HepG2 (cell line): ENCODE measurements at regions not wholly inside any gene's neighbourhood (a gene's known extent, or its start where the extent isn't known, plus 50 kb on each side); places are given as distances from the start of the nearest gene placed in this dataset.

Experiments used
- ATAC-seq: fragments of 200-7000 bp; cut with Tn5 transposase; 3 replicates; pipeline ENCODE4 v1.9.1; 2020; ENCODE audit warnings: mild to moderate bottlenecking, moderate library complexity
- BruUV-seq: library from RNA; stranded (reverse); fragments of 400-500 nt; replicated peaks from 2 replicates; lab custom pipeline; 2021; lab: Mats Ljungman, UMichigan
- CTCF ChIA-PET: fragments of 300-600 bp; formaldehyde crosslinking; extraction: SDS; loops from one replicate; lab custom pipeline; 2021; ENCODE audit warnings: low total read pairs, inconsistent platforms, low intra/inter-chr PET ratio; lab: Yijun Ruan, JAX
- POLR2A ChIA-PET: fragments of 350-600 bp; sonication (Branson Sonifier 250); formaldehyde crosslinking; loops from one replicate; lab custom pipeline; 2020; ENCODE audit warnings: antibody characterized with exemption, inconsistent platforms; lab: Yijun Ruan, JAX
- DNase-seq: peaks from one replicate; pipeline ENCODE4 v3.0.0-alpha.2; 2015; ENCODE audit warnings: low spot score
- FAIRE-seq: peaks from 3 replicates; lab custom pipeline; 2011; peaks lifted over from hg19 to GRCh38; lab: Jason Lieb, UNC
- H2AFZ ChIP-seq: one replicate; pipeline ENCODE4 v1.6.1; 2011; ENCODE audit warnings: low read length, inconsistent platforms
- H3K27ac ChIP-seq: fragments of 300-600 bp; 3 replicates; pipeline ENCODE4 v1.8.0; 2011; ENCODE audit warnings: mixed run types, mild to moderate bottlenecking, mixed read lengths, low read length, inconsistent platforms; ENCODE audit not compliant: insufficient read depth; ENCODE audit errors: extremely low read length
- H3K27me3 ChIP-seq, 2 experiments: fragments of 200-600 bp in 1 of 2; 2 replicates in 1 of 2; 3 replicates in 1 of 2; pipeline versions ENCODE4 v1.6.0 to v1.8.0; 2011; ENCODE audit warnings: low read length in 2 of 2, mild to moderate bottlenecking in 2 of 2, moderate library complexity in 2 of 2, inconsistent platforms in 1 of 2; ENCODE audit not compliant: insufficient read depth in 2 of 2, control insufficient read depth in 1 of 2
- H3K36me3 ChIP-seq, 2 experiments: fragments of 200-600 bp in 1 of 2; replicated peaks in 1 of 2; 2 replicates in 1 of 2; 3 replicates in 1 of 2; pipeline versions ENCODE4 v1.5.1 to v1.8.0; 2011; ENCODE audit warnings: low read length in 2 of 2, inconsistent platforms in 1 of 2; ENCODE audit not compliant: insufficient read depth in 2 of 2, control insufficient read depth in 1 of 2
- H3K4me1 ChIP-seq: 2 replicates; pipeline ENCODE4 v1.5.1; 2012; ENCODE audit warnings: low read length, inconsistent platforms; ENCODE audit not compliant: insufficient read depth
- H3K4me2 ChIP-seq: 2 replicates; pipeline ENCODE4 v1.6.0; 2011; ENCODE audit warnings: low read depth, low read length, inconsistent platforms
- H3K4me3 ChIP-seq, 3 experiments: fragments of 200-600 bp in 1 of 3; sonication (generic), shearing (Covaris generic) in 1 of 3; replicated peaks in 1 of 3; 2 replicates each; pipeline ENCODE4 v1.5.1; 2011 to 2016; ENCODE audit warnings: low read length in 3 of 3, inconsistent platforms in 2 of 3, low read depth in 2 of 3, mild to moderate bottlenecking in 2 of 3, control low read depth in 1 of 3, mixed read lengths in 1 of 3; ENCODE audit not compliant: insufficient read depth in 1 of 3
- H3K79me2 ChIP-seq: one replicate; pipeline ENCODE4 v1.6.1; 2011; ENCODE audit warnings: low read length, inconsistent platforms; ENCODE audit not compliant: insufficient read depth
- H3K9ac ChIP-seq: 2 replicates; pipeline ENCODE4 v1.6.0; 2011; ENCODE audit warnings: mild to moderate bottlenecking, low read depth, low read length, inconsistent platforms; ENCODE audit not compliant: insufficient read depth
- H3K9me3 ChIP-seq: 2 replicates; pipeline ENCODE4 v1.5.1; 2012; ENCODE audit warnings: mild to moderate bottlenecking, low read length
- H4K20me1 ChIP-seq: 2 replicates; pipeline ENCODE4 v1.6.0; 2011; ENCODE audit warnings: inconsistent platforms, mild to moderate bottlenecking, low read length, moderate library complexity; ENCODE audit not compliant: insufficient read depth
- DRAP1 ChIP-seq: IDR thresholded peaks from 2 replicates; pipeline ENCODE4 v1.6.1; 2016; ENCODE audit warnings: missing genetic modification reagents, missing compliant biosample characterization
- HNRNPL ChIP-seq: fragments of 200-400 bp; formaldehyde crosslinking; IDR thresholded peaks from 2 replicates; pipeline ENCODE4 v1.6.1; 2017; ENCODE audit warnings: mild to moderate bottlenecking, low read depth, low read length
- MXD3 ChIP-seq: IDR thresholded peaks from 2 replicates; pipeline ENCODE4 v1.6.1; 2016; ENCODE audit warnings: mild to moderate bottlenecking, missing biosample characterization, missing genetic modification reagents
- RFX5 ChIP-seq: IDR thresholded peaks from 2 replicates; pipeline ENCODE4 v1.6.1; 2011; ENCODE audit warnings: low read depth, low read length, improper control_type of control experiment
- SNAPC2 ChIP-seq: sonication (generic); formaldehyde crosslinking; IDR thresholded peaks from 2 replicates; pipeline ENCODE4 v1.8.1; 2022; ENCODE audit warnings: mild to moderate bottlenecking, missing genetic modification reagents
- SRF ChIP-seq: IDR thresholded peaks from 2 replicates; pipeline ENCODE4 v1.6.1; 2011; ENCODE audit warnings: mild to moderate bottlenecking, low read depth, low read length, moderate library complexity
- ZBTB3 ChIP-seq: sonication (generic); formaldehyde crosslinking; IDR thresholded peaks from 2 replicates; pipeline ENCODE4 v1.4.0; 2020; ENCODE audit warnings: low read depth, mild to moderate bottlenecking, moderate library complexity, missing genetic modification reagents, borderline replicate concordance
- ZNF543 ChIP-seq: sonication (generic); formaldehyde crosslinking; IDR thresholded peaks from 2 replicates; pipeline ENCODE4 v1.4.0; 2020; ENCODE audit warnings: mild to moderate bottlenecking, missing genetic modification reagents
- ZNF709 ChIP-seq: sonication (generic); formaldehyde crosslinking; IDR thresholded peaks from 2 replicates; pipeline ENCODE4 v1.5.0; 2020; ENCODE audit warnings: mild to moderate bottlenecking, missing genetic modification reagents
- ZNF746 ChIP-seq: sonication (generic); formaldehyde crosslinking; IDR thresholded peaks from 2 replicates; pipeline ENCODE4 v1.8.0; 2022; ENCODE audit warnings: mild to moderate bottlenecking, missing genetic modification reagents
- ZNF766 ChIP-seq: sonication (generic); formaldehyde crosslinking; IDR thresholded peaks from 2 replicates; pipeline ENCODE4 v1.5.0; 2020; ENCODE audit warnings: missing genetic modification reagents, borderline replicate concordance
- ZSCAN12 ChIP-seq: sonication (generic); formaldehyde crosslinking; IDR thresholded peaks from 2 replicates; pipeline ENCODE4 v1.9.0; 2021; ENCODE audit warnings: mild to moderate bottlenecking, missing genetic modification reagents
- WGBS: methylation state at CpG from one replicate; pipeline ENCODE4 v1.1.6; 2017; ENCODE audit warnings: low lambda C conversion rate; 5-methylcytosine and 5-hydroxymethylcytosine counted together
- in situ Hi-C: cut with HindIII; loops from 2 replicates; pipeline ENCODE4 v1.10.0; 2017; ENCODE audit warnings: low pct_unique_long_range_greater_than_20kb; ENCODE audit not compliant: extremely low pct_ligation_motif_present
- intact Hi-C: fragments of 100-400 bp; cut with micrococcal nuclease; formaldehyde crosslinking; loops from one replicate; pipeline ENCODE4 v1.10.0; 2022; ENCODE audit not compliant: unreplicated experiment

- H3K4me3 ChIP-seq = no peak overlapping the region
- ChIA-PET POLR2A (no interaction called here), CTCF (no interaction called here)
- intact Hi-C loops (no loop called here), in situ Hi-C loops (no loop called here)
- H3K79me2 ChIP-seq = no peaks in the 10 kb centered on the region
- H3K9ac ChIP-seq = no peak overlapping the region
- H3K4me2 ChIP-seq = no peak overlapping the region
- H3K27ac ChIP-seq = no peak overlapping the region
- WGBS = 9% methylated on average over 2 of the region's 2 CpGs
- H2AFZ ChIP-seq = no peak overlapping the region
- no peaks in the 10 kb centered on the region for H4K20me1 ChIP-seq
- no peak for DNase-seq
- no peaks in the 10 kb centered on the region for H3K36me3 ChIP-seq
- no TSS peak for BruUV-seq
- no peak for ATAC-seq
- H3K9me3 ChIP-seq = 0 out of 2 replicates have a peak, but pooled peaks cover 4% of the 10 kb centered on the region
- no peak for FAIRE-seq
- no peak for TF ChIP-seq DRAP1 (CRISPR knock-in tag)
- no peak for TF ChIP-seq ZNF543 (CRISPR knock-in tag)
- TF ChIP-seq ZSCAN12 (CRISPR knock-in tag) = no peak
- TF ChIP-seq ZNF746 = no peak
- TF ChIP-seq ZNF709 = no peak
- TF ChIP-seq ZBTB3 (CRISPR knock-in tag) = no peak
- TF ChIP-seq HNRNPL = no peak
- TF ChIP-seq ZNF766 (CRISPR knock-in tag) = no peak
- no peak for TF ChIP-seq SRF
- TF ChIP-seq MXD3 (CRISPR knock-in tag) = no peak
- no peak for TF ChIP-seq SNAPC2 (CRISPR knock-in tag)
- TF ChIP-seq RFX5 = no peak
- TF ChIP-seq, all 625 proteins: peak for 0
- Histone ChIP-seq H3K27me3 (no peaks in the 10 kb centered on the region), H3K4me1 (no peaks in the 10 kb centered on the region)
Measured at GRCh38 chr2:66875941-66876462, 441.1 kb downstream of the MEIS1 start.
